ENCODE measurements at regions not wholly inside any gene's neighbourhood (a gene's known extent, or its start where the extent isn't known, plus 50 kb on each side); places are given as distances from the start of the nearest gene placed in this dataset.

DNA sequence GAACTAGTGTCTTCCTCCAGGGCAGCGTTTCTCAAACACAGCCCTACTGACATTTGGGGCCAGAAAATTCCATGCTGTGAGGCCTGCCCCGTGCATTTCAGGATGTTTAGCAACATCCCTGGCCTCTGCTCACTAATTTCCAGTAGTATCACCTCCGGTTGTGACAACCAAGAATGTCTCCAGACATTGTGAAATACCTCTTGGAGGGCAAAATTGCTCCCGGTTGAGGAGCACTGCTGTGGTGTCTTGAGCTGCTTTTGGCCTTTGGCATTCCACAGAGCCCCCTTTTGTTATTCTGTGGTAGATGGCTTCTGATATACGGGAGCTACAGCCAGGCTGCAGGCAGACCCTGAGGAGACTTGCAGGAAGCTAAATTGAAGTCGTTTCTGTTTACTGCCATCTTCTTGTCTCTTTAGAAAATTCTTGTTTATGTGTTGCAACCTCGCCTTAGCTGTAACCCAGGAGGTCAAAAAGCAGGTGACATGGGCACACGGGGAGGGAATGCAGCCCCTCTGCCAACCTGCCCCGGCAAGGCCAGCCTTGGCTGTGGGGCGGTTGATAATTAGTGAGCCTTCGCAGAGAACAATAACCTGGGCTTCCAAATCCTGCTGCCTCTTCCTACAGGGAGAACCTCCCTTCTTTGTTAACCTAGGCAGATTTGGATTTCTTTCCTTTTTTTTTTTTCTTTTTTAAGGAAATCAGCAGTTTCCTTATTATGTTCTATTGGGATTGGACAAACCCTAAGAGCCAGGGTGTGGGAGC lies 74.7 kb upstream of the AKT3 start:
- Mint-ChIP-seq H3K4me3 (no peak overlapping the region; a peak in 1 of 5 replicates), H3K27ac (peak overlapping the region; percentile 18 to 88 (median 66); a peak in 4 of 7 replicates), H3K36me3 (ENCODE audit: insufficient read depth in 1 of 3, low read depth in 3 of 3) (no peaks in the 10 kb centered on the region), H3K27me3 (ENCODE audit: low read depth) (peaks cover 4% of the 10 kb centered on the region), H3K9me3 (no peaks in the 10 kb centered on the region), H3K4me1 (peaks cover 29 to 38% of the 10 kb centered on the region in 2 experiments)
- Histone ChIP-seq H3K23ac (ENCODE audit: insufficient read length, low read depth, low read length) (no peak overlapping the region), H2BK5ac (ENCODE audit: insufficient read length, low read length) (no peak overlapping the region), H3K4me1 (ENCODE audit: insufficient read depth, low read length) (peaks cover 2% of the 10 kb centered on the region; the same call in 1 of the 2 replicates), H4K8ac (replicated peaks; ENCODE audit: insufficient read length, low read depth, low read length) (no peak overlapping the region), H2BK12ac (ENCODE audit: insufficient read length, low read depth, low read length) (no peak overlapping the region), H3K14ac (ENCODE audit: insufficient read depth, low read length) (0 out of 2 replicates have a peak overlapping the region, but pooled peaks have one; percentile 48), H2BK15ac (ENCODE audit: low read depth, low read length) (no peak overlapping the region), H3K4ac (ENCODE audit: low read depth, low read length) (no peak overlapping the region), H3K27me3 (ENCODE audit: insufficient read depth, low read length) (no peaks in the 10 kb centered on the region), H3K9me3 (ENCODE audit: control insufficient read depth, low read depth, low read length) (no peaks in the 10 kb centered on the region), H3K79me1 (ENCODE audit: insufficient read depth, low read depth, low read length, poor library complexity, severe bottlenecking) (no peaks in the 10 kb centered on the region), H2AK5ac (ENCODE audit: insufficient read length, low read length) (no peak overlapping the region), H2BK20ac (ENCODE audit: low read depth, low read length, poor library complexity, severe bottlenecking) (no peak overlapping the region), H3K56ac (ENCODE audit: insufficient read length, low read depth, low read length) (no peak overlapping the region), H4K91ac (ENCODE audit: insufficient read length, low read depth, low read length) (no peak overlapping the region), H3K27ac (ENCODE audit: insufficient read length, low read depth, low read length) (no peak overlapping the region), H2AFZ (ENCODE audit: low read length) (no peak overlapping the region), H2BK120ac (ENCODE audit: low read depth, low read length, poor library complexity, severe bottlenecking) (no peak overlapping the region), H4K5ac (ENCODE audit: insufficient read length, low read depth, low read length) (no peak overlapping the region), H4K20me1 (ENCODE audit: control insufficient read depth, insufficient read depth, insufficient read length) (no peaks in the 10 kb centered on the region), H3K4me2 (ENCODE audit: insufficient read depth, insufficient read length, low read length) (no peak overlapping the region), H3K18ac (ENCODE audit: insufficient read length, low read depth, low read length) (no peak overlapping the region), H3K23me2 (ENCODE audit: insufficient read length, low read depth, low read length, poor library complexity, severe bottlenecking) (no peaks in the 10 kb centered on the region), H3K79me2 (ENCODE audit: insufficient read depth, low read length) (no peaks in the 10 kb centered on the region), H3K9ac (ENCODE audit: extremely low read depth, insufficient read length, low read length) (no peak overlapping the region), H3T11ph (ENCODE audit: low read length) (no peak overlapping the region)
- DNase-seq = no peak
- no CpG with 5 or more reads among the region's 11 CpGs for WGBS (ENCODE audit: extremely low coverage, insufficient read length, low lambda C conversion rate)
- TF ChIP-seq, protein P1, sequence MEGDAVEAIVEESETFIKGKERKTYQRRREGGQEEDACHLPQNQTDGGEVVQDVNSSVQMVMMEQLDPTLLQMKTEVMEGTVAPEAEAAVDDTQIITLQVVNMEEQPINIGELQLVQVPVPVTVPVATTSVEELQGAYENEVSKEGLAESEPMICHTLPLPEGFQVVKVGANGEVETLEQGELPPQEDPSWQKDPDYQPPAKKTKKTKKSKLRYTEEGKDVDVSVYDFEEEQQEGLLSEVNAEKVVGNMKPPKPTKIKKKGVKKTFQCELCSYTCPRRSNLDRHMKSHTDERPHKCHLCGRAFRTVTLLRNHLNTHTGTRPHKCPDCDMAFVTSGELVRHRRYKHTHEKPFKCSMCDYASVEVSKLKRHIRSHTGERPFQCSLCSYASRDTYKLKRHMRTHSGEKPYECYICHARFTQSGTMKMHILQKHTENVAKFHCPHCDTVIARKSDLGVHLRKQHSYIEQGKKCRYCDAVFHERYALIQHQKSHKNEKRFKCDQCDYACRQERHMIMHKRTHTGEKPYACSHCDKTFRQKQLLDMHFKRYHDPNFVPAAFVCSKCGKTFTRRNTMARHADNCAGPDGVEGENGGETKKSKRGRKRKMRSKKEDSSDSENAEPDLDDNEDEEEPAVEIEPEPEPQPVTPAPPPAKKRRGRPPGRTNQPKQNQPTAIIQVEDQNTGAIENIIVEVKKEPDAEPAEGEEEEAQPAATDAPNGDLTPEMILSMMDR (conservative IDR thresholded peaks at IDR 0.05) = no peak

Measured in H9 (cell line).